B cell (primary cell): ENCODE measurements at regions not wholly inside any gene's neighbourhood (a gene's known extent, or its start where the extent isn't known, plus 50 kb on each side); places are given as distances from the start of the nearest gene placed in this dataset.
"Not testable (repeated sequence)": the region's sequence is repeated elsewhere in the genome, so short reads cannot be mapped to it uniquely, and the experiment has no call there.

ENCODE experiments used
- ATAC-seq: fragments of 200-7000 bp; cut with Tn5 transposase; one replicate; pipeline ENCODE4 v1.10.0; 2021; ENCODE audit warnings: low read depth, mild to moderate bottlenecking, moderate number of reproducible peaks, moderate library complexity
- CTCF ChIA-PET: fragments of 350-600 bp; sonication (Branson Sonifier 250); formaldehyde crosslinking; loops from one replicate; lab custom pipeline; 2021; ENCODE audit warnings: antibody characterized with exemption, inconsistent platforms; lab: Charles Lee
- POLR2A ChIA-PET: fragments of 350-600 bp; sonication (Branson Sonifier 250); formaldehyde crosslinking; loops from one replicate; lab custom pipeline; 2021; ENCODE audit warnings: antibody characterized with exemption; lab: Charles Lee
- DNase-seq: peaks from one replicate; pipeline ENCODE4 v3.0.0; 2013
- H2AFZ ChIP-seq: 2 replicates; pipeline ENCODE4 v1.6.1; 2012; ENCODE audit warnings: mild to moderate bottlenecking, low read depth, low read length; ENCODE audit not compliant: insufficient read depth, poor library complexity, severe bottlenecking
- H3K27ac ChIP-seq, 2 donors: 1 replicate in 1 of 2; 2 replicates in 1 of 2; pipeline ENCODE4 v1.5.1; 2012 to 2013; ENCODE audit warnings: low read length in 2 of 2, mild to moderate bottlenecking in 2 of 2, moderate library complexity in 1 of 2
- H3K27me3 ChIP-seq, 4 experiments: fragments of 200-600 bp in 1 of 4; sonication (generic) in 1 of 4; replicated peaks in 1 of 4; 1 replicate in 2 of 4; 2 replicates in 2 of 4; pipeline versions ENCODE4 v1.6.1 to v1.7.0; 2013 to 2016; ENCODE audit warnings: low read length in 3 of 4, mild to moderate bottlenecking in 2 of 4, mixed read lengths in 1 of 4, moderate library complexity in 1 of 4; ENCODE audit not compliant: insufficient read depth in 4 of 4, control insufficient read depth in 3 of 4; ENCODE audit errors: control extremely low read depth in 1 of 4
- H3K36me3 ChIP-seq, 2 experiments: replicated peaks in 1 of 2; 1 replicate in 1 of 2; 2 replicates in 1 of 2; pipeline versions ENCODE4 v1.6.1 to v1.7.1; 2013; ENCODE audit warnings: low read length in 1 of 2; ENCODE audit not compliant: insufficient read depth in 2 of 2, control insufficient read depth in 1 of 2; ENCODE audit errors: control extremely low read depth in 1 of 2, extremely low read depth in 1 of 2
- H3K4me1 ChIP-seq, 2 donors: fragments of 200-600 bp in 1 of 2; sonication (generic) in 1 of 2; 1 replicate in 1 of 2; 2 replicates in 1 of 2; pipeline versions ENCODE4 v1.5.1 to v1.6.1; 2013 to 2017; ENCODE audit warnings: low read length in 2 of 2; ENCODE audit not compliant: control insufficient read depth in 2 of 2, insufficient read depth in 2 of 2
- H3K4me2 ChIP-seq: replicated peaks from 2 replicates; pipeline ENCODE3; 2012; ENCODE audit warnings: mild to moderate bottlenecking, low read depth, low read length; ENCODE audit not compliant: poor library complexity, severe bottlenecking
- H3K4me3 ChIP-seq, 5 experiments: fragments of 200-600 bp in 1 of 5; sonication (generic) in 1 of 5; 1 replicate in 3 of 5; 2 replicates in 2 of 5; pipeline versions ENCODE4 v1.5.1 to v1.7.0; 2011 to 2016; ENCODE audit warnings: low read length in 4 of 5, mild to moderate bottlenecking in 4 of 5, low read depth in 2 of 5, control low read depth in 1 of 5, moderate library complexity in 1 of 5; ENCODE audit not compliant: insufficient read depth in 1 of 5; ENCODE audit errors: control extremely low read depth in 1 of 5, extremely low read depth in 1 of 5
- H3K79me2 ChIP-seq: fragments of 200-600 bp; sonication (generic); one replicate; pipeline ENCODE4 v1.6.0; 2016; ENCODE audit warnings: low read length; ENCODE audit not compliant: control insufficient read depth, insufficient read depth
- H3K9ac ChIP-seq: fragments of 200-600 bp; sonication (generic); 2 replicates; pipeline ENCODE4 v1.6.1; 2017; ENCODE audit warnings: mild to moderate bottlenecking, low read length, moderate library complexity
- H3K9me3 ChIP-seq, 3 donors: one replicate each; pipeline versions ENCODE4 v1.6.1 to v1.7.1; 2013; ENCODE audit warnings: low read length in 2 of 3; ENCODE audit not compliant: control insufficient read depth in 2 of 3, insufficient read depth in 1 of 3; ENCODE audit errors: control extremely low read depth in 1 of 3
- H4K20me1 ChIP-seq: 2 replicates; pipeline ENCODE4 v1.6.0; 2012; ENCODE audit warnings: mild to moderate bottlenecking, low read length; ENCODE audit not compliant: insufficient read depth, control insufficient read depth, poor library complexity, severe bottlenecking
- H3K27ac Mint-ChIP-seq: one replicate; pipeline ENCODE4 v1.8.0; 2021; ENCODE audit warnings: mixed read lengths
- H3K27me3 Mint-ChIP-seq: one replicate; pipeline ENCODE4 v1.8.0; 2021; ENCODE audit warnings: mixed read lengths
- H3K4me1 Mint-ChIP-seq: one replicate; pipeline ENCODE4 v1.8.0; 2021; ENCODE audit warnings: mixed read lengths
- H3K4me3 Mint-ChIP-seq: one replicate; pipeline ENCODE4 v1.8.0; 2021; ENCODE audit warnings: mixed read lengths
- H3K9me3 Mint-ChIP-seq: one replicate; pipeline ENCODE4 v1.8.0; 2022; ENCODE audit warnings: mixed read lengths; ENCODE audit not compliant: insufficient read depth
- EZH2 ChIP-seq: IDR thresholded peaks from 2 replicates; pipeline ENCODE4 v1.6.1; 2012; ENCODE audit warnings: borderline replicate concordance, low read depth, mild to moderate bottlenecking, moderate library complexity, low read length; ENCODE audit not compliant: insufficient read depth, poor library complexity, severe bottlenecking
- WGBS: methylation state at CpG from one replicate; pipeline ENCODE4 v1.1.5; 2013; ENCODE audit warnings: missing lambda C conversion rate; ENCODE audit not compliant: insufficient coverage; 5-methylcytosine and 5-hydroxymethylcytosine counted together
- intact Hi-C: fragments of 100-400 bp; cut with micrococcal nuclease; formaldehyde crosslinking; loops from one replicate; pipeline ENCODE4 v1.10.0; 2022
- TF ChIP-seq, protein P1 (sequence below): fragments of 200-600 bp; IDR thresholded peaks from one replicate; pipeline ENCODE4 v1.8.0; 2022; ENCODE audit warnings: antibody characterized with exemption, mild to moderate bottlenecking

DNA sequence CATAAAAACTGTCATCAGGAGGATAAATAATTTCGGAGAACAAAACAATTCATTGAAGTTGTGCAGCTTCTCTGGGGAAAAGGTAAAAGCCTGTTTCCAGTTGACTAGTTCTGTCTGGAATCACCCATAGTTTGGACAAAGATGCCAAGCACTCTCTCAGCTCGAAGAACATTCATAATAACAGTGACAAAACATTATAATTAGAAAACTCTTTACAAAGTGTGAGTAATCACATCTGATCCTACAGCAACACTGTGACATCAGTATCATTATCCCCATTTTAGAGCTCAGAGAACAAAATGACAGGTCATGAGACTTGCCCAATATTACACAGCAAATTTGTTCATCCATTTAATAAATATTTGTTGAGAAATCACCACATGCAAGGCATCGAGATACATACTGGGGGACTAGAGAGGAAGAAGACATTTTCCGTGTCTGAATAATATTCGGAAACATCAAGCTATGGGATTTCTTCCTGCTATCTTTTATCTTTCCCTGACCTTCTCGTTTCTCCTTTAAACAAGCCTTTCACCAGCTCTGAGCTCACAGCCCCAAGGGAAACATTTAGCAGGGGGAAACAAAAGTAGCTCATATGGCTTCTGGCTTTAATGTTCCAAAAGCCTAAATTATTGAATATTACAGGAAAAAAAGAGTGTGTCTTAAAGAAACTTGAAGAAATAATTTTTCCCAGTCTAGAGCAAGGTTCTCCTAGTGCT lies 123.3 kb upstream of the GHITM start:
- intact Hi-C loops, result no loop called here
- POLR2A ChIA-PET, result no interaction called here
- peaks cover 0 to 3% of the 10 kb centered on the region in 2 donors for H3K4me1 ChIP-seq

DNA sequence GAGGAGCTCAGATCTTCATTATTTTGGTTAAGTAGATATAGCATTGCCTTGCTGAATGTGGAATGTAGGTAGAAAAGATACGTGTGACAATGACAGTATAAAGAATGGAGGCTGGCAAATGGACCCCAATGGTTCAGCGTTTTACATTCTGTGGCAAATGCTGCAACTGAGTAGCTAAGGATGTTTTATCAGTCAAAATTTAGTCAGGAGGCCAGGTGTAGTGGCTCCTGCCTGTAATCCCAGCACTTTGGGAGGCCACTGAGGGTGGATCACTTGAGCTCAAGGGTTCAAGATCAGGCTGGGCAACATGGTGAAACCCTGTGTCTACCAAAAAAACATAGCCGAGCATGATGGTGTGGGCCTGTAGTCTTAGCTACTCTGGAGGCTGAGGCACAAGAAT lies 120.5 kb upstream of the GHITM start:
- no peaks in the 10 kb centered on the region for H3K36me3 ChIP-seq
- H3K79me2 ChIP-seq, result no peaks in the 10 kb centered on the region
- H3K4me3 Mint-ChIP-seq, result no peak overlapping the region
- no peak for ATAC-seq
- WGBS, result 92% methylated on average over 3 of the region's 3 CpGs
- H3K9me3 Mint-ChIP-seq, result no peaks in the 10 kb centered on the region
- no peak overlapping the region for H3K27ac Mint-ChIP-seq
- no peak overlapping the region for H3K4me2 ChIP-seq
- ChIA-PET CTCF (no interaction called here), POLR2A (no interaction called here)
- H3K27ac ChIP-seq, result no peak overlapping the region
- H4K20me1 ChIP-seq, result no peaks in the 10 kb centered on the region
- no peak for TF ChIP-seq EZH2
- no peak for DNase-seq
- intact Hi-C loops, result no loop called here
- H3K9me3 ChIP-seq, result peaks cover 0 to 10% (median 0%) of the 10 kb centered on the region in 3 donors
- H3K4me1 ChIP-seq, result no peaks in the 10 kb centered on the region
- peaks cover 18% of the 10 kb centered on the region for H3K27me3 Mint-ChIP-seq
- no peak overlapping the region for H2AFZ ChIP-seq
- no peaks in the 10 kb centered on the region for H3K4me1 Mint-ChIP-seq
- H3K4me3 ChIP-seq, result no peak overlapping the region
- H3K9ac ChIP-seq, result no peak overlapping the region
- H3K27me3 ChIP-seq, result peaks cover 0 to 3% (median 0%) of the 10 kb centered on the region in 4 experiments

More for the DNA sequence above, 123.3 kb upstream of the GHITM start:
- Mint-ChIP-seq H3K27me3 (peaks cover 24% of the 10 kb centered on the region), H3K9me3 (no peaks in the 10 kb centered on the region), H3K4me1 (peaks cover 7% of the 10 kb centered on the region), H3K4me3 (no peak overlapping the region), H3K27ac (no peak overlapping the region)
- ATAC-seq (no peak), DNase-seq (no peak)
- Histone ChIP-seq H3K27me3 (peaks cover 0 to 3% (median 0%) of the 10 kb centered on the region in 4 experiments), H2AFZ (no peak overlapping the region), H3K9ac (no peak overlapping the region), H3K36me3 (no peaks in the 10 kb centered on the region), H3K4me2 (no peak overlapping the region), H3K27ac (no peak overlapping the region), H3K79me2 (no peaks in the 10 kb centered on the region), H3K4me3 (no peak overlapping the region), H4K20me1 (no peaks in the 10 kb centered on the region), H3K9me3 (peaks cover 0 to 10% (median 0%) of the 10 kb centered on the region in 3 donors)
- no CpG with 5 or more reads among the region's 6 CpGs for WGBS
- no peak for TF ChIP-seq EZH2
- TF ChIP-seq, protein P1, sequence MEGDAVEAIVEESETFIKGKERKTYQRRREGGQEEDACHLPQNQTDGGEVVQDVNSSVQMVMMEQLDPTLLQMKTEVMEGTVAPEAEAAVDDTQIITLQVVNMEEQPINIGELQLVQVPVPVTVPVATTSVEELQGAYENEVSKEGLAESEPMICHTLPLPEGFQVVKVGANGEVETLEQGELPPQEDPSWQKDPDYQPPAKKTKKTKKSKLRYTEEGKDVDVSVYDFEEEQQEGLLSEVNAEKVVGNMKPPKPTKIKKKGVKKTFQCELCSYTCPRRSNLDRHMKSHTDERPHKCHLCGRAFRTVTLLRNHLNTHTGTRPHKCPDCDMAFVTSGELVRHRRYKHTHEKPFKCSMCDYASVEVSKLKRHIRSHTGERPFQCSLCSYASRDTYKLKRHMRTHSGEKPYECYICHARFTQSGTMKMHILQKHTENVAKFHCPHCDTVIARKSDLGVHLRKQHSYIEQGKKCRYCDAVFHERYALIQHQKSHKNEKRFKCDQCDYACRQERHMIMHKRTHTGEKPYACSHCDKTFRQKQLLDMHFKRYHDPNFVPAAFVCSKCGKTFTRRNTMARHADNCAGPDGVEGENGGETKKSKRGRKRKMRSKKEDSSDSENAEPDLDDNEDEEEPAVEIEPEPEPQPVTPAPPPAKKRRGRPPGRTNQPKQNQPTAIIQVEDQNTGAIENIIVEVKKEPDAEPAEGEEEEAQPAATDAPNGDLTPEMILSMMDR, result no peak
- CTCF ChIA-PET, result no interaction called here

- POLR2A ChIA-PET, CTCF ChIA-PET, H3K9ac ChIP-seq, H3K9me3 Mint-ChIP-seq, H3K4me1 Mint-ChIP-seq, H3K9me3 ChIP-seq, H3K4me1 ChIP-seq, H2AFZ ChIP-seq, H4K20me1 ChIP-seq, H3K79me2 ChIP-seq, H3K27ac Mint-ChIP-seq, H3K4me2 ChIP-seq, H3K4me3 ChIP-seq, H3K27ac ChIP-seq, ATAC-seq, H3K4me3 Mint-ChIP-seq, H3K27me3 ChIP-seq, DNase-seq, H3K36me3 ChIP-seq, intact Hi-C loops: not testable (repeated sequence)
- H3K27me3 Mint-ChIP-seq, result peaks cover 18% of the 10 kb centered on the region
- 74% methylated on average over 9 of the region's 9 CpGs for WGBS
Measured at GRCh38 chr10:84019854-84020458, 119.4 kb upstream of the GHITM start.
